IMR-90 (cell line): ENCODE measurements at regions not wholly inside any gene's neighbourhood (a gene's known extent, or its start where the extent isn't known, plus 50 kb on each side); places are given as distances from the start of the nearest gene placed in this dataset.

ENCODE experiments used
- ATAC-seq: fragments of 200-7000 bp; cut with Tn5 transposase; 2 replicates; pipeline ENCODE4 v1.9.1; 2020; ENCODE audit warnings: low read depth, mild to moderate bottlenecking, moderate library complexity
- BruUV-seq: library from RNA; stranded (reverse); fragments of 400-500 nt; replicated peaks from 2 replicates; lab custom pipeline; 2021; lab: Mats Ljungman, UMichigan
- CTCF ChIA-PET: fragments of 300-600 bp; formaldehyde crosslinking; extraction: SDS; loops from one replicate; lab custom pipeline; 2021; ENCODE audit warnings: antibody characterized with exemption; lab: Yijun Ruan, JAX
- POLR2A ChIA-PET: fragments of 300-600 bp; sonication (Branson Sonifier 250); formaldehyde crosslinking; loops from one replicate; lab custom pipeline; 2022; ENCODE audit warnings: antibody characterized with exemption; ENCODE audit not compliant: unreplicated experiment; lab: Charles Lee
- DNase-seq: peaks from one replicate; pipeline ENCODE4 v3.0.0; 2013
- H2AFZ ChIP-seq: replicated peaks from 2 replicates; pipeline ENCODE3; 2013; ENCODE audit warnings: low read length, mild to moderate bottlenecking; ENCODE audit not compliant: poor library complexity
- H2AK5ac ChIP-seq: 2 replicates; pipeline ENCODE4 v1.6.1; 2013; ENCODE audit warnings: low read depth, low read length, inconsistent platforms
- H2AK9ac ChIP-seq: replicated peaks from 2 replicates; pipeline ENCODE3; 2013; ENCODE audit warnings: mild to moderate bottlenecking, low read depth, low read length, moderate library complexity; ENCODE audit not compliant: poor library complexity
- H2BK120ac ChIP-seq: 2 replicates; pipeline ENCODE4 v1.6.1; 2013; ENCODE audit warnings: low read depth, low read length, inconsistent platforms
- H2BK15ac ChIP-seq: 3 replicates; pipeline ENCODE4 v1.6.1; 2013; ENCODE audit warnings: low read depth, low read length, inconsistent platforms
- H2BK20ac ChIP-seq: 2 replicates; pipeline ENCODE4 v1.6.1; 2013; ENCODE audit warnings: low read depth, mild to moderate bottlenecking, inconsistent platforms, low read length, moderate library complexity
- H2BK5ac ChIP-seq: 2 replicates; pipeline ENCODE4 v1.6.1; 2013; ENCODE audit warnings: mild to moderate bottlenecking, low read depth, low read length, inconsistent platforms; ENCODE audit not compliant: poor library complexity, severe bottlenecking
- H3K14ac ChIP-seq: replicated peaks from 2 replicates; pipeline ENCODE4 v1.6.1; 2013; ENCODE audit warnings: low read depth, low read length, inconsistent platforms
- H3K18ac ChIP-seq: 2 replicates; pipeline ENCODE4 v1.6.1; 2013; ENCODE audit warnings: low read depth, low read length, control low read depth
- H3K23ac ChIP-seq: 2 replicates; pipeline ENCODE4 v1.6.1; 2013; ENCODE audit warnings: low read depth, low read length, inconsistent platforms
- H3K27ac ChIP-seq: 2 replicates; pipeline ENCODE4 v1.5.1; 2013; ENCODE audit warnings: mild to moderate bottlenecking, control low read depth, low read length; ENCODE audit not compliant: insufficient read depth
- H3K27me3 ChIP-seq: 2 replicates; pipeline ENCODE4 v1.6.1; 2013; ENCODE audit warnings: low read length; ENCODE audit not compliant: control insufficient read depth, insufficient read depth
- H3K36me3 ChIP-seq: 2 replicates; pipeline ENCODE4 v1.6.1; 2013; ENCODE audit warnings: low read length, mixed read lengths; ENCODE audit not compliant: control insufficient read depth, insufficient read depth
- H3K4ac ChIP-seq: 2 replicates; pipeline ENCODE4 v1.6.1; 2013; ENCODE audit warnings: low read depth, low read length, inconsistent platforms
- H3K4me1 ChIP-seq: 2 replicates; pipeline ENCODE4 v1.6.1; 2013; ENCODE audit warnings: low read length, mixed read lengths; ENCODE audit not compliant: control insufficient read depth, insufficient read depth
- H3K4me2 ChIP-seq: 2 replicates; pipeline ENCODE4 v1.6.1; 2013; ENCODE audit warnings: low read depth, mild to moderate bottlenecking, control low read depth, low read length, moderate library complexity
- H3K4me3 ChIP-seq: 2 replicates; pipeline ENCODE4 v1.5.1; 2013; ENCODE audit warnings: low read depth, mild to moderate bottlenecking, control low read depth, low read length, moderate library complexity; ENCODE audit not compliant: insufficient read depth
- H3K56ac ChIP-seq: 2 replicates; pipeline ENCODE4 v1.6.1; 2013; ENCODE audit warnings: low read length, inconsistent platforms; ENCODE audit not compliant: insufficient read depth; ENCODE audit errors: extremely low read depth
- H3K79me1 ChIP-seq, 2 experiments: 2 replicates each; pipeline ENCODE4 v1.6.1; 2013; ENCODE audit warnings: low read length in 2 of 2, inconsistent platforms in 1 of 2, low read depth in 1 of 2
- H3K9ac ChIP-seq: 2 replicates; pipeline ENCODE4 v1.6.1; 2013; ENCODE audit warnings: low read depth, low read length, control low read depth
- H3K9me1 ChIP-seq: 2 replicates; pipeline ENCODE4 v1.6.1; 2013; ENCODE audit warnings: low read length, inconsistent platforms; ENCODE audit not compliant: insufficient read depth
- H3K9me3 ChIP-seq: 2 replicates; pipeline ENCODE4 v1.6.1; 2013; ENCODE audit warnings: low read length; ENCODE audit not compliant: control insufficient read depth, insufficient read depth
- H4K20me1 ChIP-seq: 2 replicates; pipeline ENCODE4 v1.6.1; 2013; ENCODE audit warnings: low read length, inconsistent platforms; ENCODE audit not compliant: insufficient read depth
- H4K5ac ChIP-seq: 2 replicates; pipeline ENCODE4 v1.6.1; 2013; ENCODE audit warnings: mild to moderate bottlenecking, low read depth, low read length, control low read depth
- H4K8ac ChIP-seq, 2 experiments: 2 replicates each; pipeline ENCODE4 v1.6.1; 2013; ENCODE audit warnings: low read depth in 2 of 2, low read length in 2 of 2, control low read depth in 1 of 2, inconsistent platforms in 1 of 2
- H4K91ac ChIP-seq: 2 replicates; pipeline ENCODE4 v1.6.1; 2013; ENCODE audit warnings: low read depth, low read length, inconsistent platforms; ENCODE audit not compliant: insufficient read depth
- FOS ChIP-seq: fragments of 150-350 bp; IDR thresholded peaks from 2 replicates; pipeline ENCODE4 v1.6.1; 2016; ENCODE audit warnings: low read depth, low read length
- MXI1 ChIP-seq: IDR thresholded peaks from 2 replicates; pipeline ENCODE4 v1.6.1; 2012; ENCODE audit warnings: low read depth, mild to moderate bottlenecking, low read length, moderate library complexity, borderline replicate concordance
- NFE2L2 ChIP-seq: fragments of 150-350 bp; IDR thresholded peaks from 2 replicates; pipeline ENCODE4 v1.6.1; 2016; ENCODE audit warnings: low read depth, mild to moderate bottlenecking, low read length
- POLR2A ChIP-seq: IDR thresholded peaks from 2 replicates; pipeline ENCODE4 v1.6.1; 2012; ENCODE audit warnings: mild to moderate bottlenecking, low read depth, low read length
- RAD21 ChIP-seq: IDR thresholded peaks from 2 replicates; pipeline ENCODE4 v1.6.1; 2012; ENCODE audit warnings: low read length, improper control_type of control experiment
- RCOR1 ChIP-seq: IDR thresholded peaks from 2 replicates; pipeline ENCODE4 v1.6.1; 2012; ENCODE audit warnings: mild to moderate bottlenecking, low read length, improper control_type of control experiment; ENCODE audit not compliant: insufficient replicate concordance
- USF2 ChIP-seq: fragments of 150-350 bp; IDR thresholded peaks from 2 replicates; pipeline ENCODE4 v1.6.1; 2017; ENCODE audit warnings: mild to moderate bottlenecking, antibody characterized with exemption, low read length, low read depth
- whole genome bisulfite sequencing, 2 experiments: methylation state at CpG; one replicate each; pipeline versions ENCODE4 v1.1.5 to v1.1.7; 2013; ENCODE audit warnings: missing lambda C conversion rate in 2 of 2; ENCODE audit not compliant: insufficient read length in 1 of 2; ENCODE audit errors: extremely low coverage in 2 of 2; 5-methylcytosine and 5-hydroxymethylcytosine counted together
- dilution Hi-C: fragments of 300-500 bp; cut with HindIII; formaldehyde crosslinking; loops from one replicate; pipeline ENCODE4 v1.14.3; 2018; ENCODE audit warnings: low sequenced_read_pairs; ENCODE audit not compliant: unreplicated experiment
- in situ Hi-C: fragments of 300-500 bp; cut with MboI; formaldehyde crosslinking; loops from 3 replicates; pipeline ENCODE4 v1.14.3; 2019; ENCODE audit warnings: low sequenced_read_pairs, inconsistent platforms, mixed read lengths
- intact Hi-C: fragments of 100-400 bp; cut with micrococcal nuclease; formaldehyde crosslinking; loops from 2 replicates; pipeline ENCODE4 v1.10.0; 2022

GRCh38 chrX:80550722-80551121 lies 130.5 kb downstream of the TENT5D start:
- Histone ChIP-seq H3K4ac (no peak overlapping the region), H3K79me1 (no peaks in the 10 kb centered on the region), H3K36me3 (no peaks in the 10 kb centered on the region), H3K4me1 (no peaks in the 10 kb centered on the region), H2BK120ac (no peak overlapping the region), H3K4me3 (no peak overlapping the region), H3K9ac (no peak overlapping the region), H3K56ac (no peak overlapping the region), H2AK9ac (no peak overlapping the region), H3K9me1 (no peaks in the 10 kb centered on the region), H3K18ac (no peak overlapping the region), H2BK20ac (no peak overlapping the region), H2BK15ac (no peak overlapping the region), H3K23ac (no peak overlapping the region), H4K8ac (no peak overlapping the region), H2BK5ac (no peak overlapping the region), H2AK5ac (no peak overlapping the region), H3K4me2 (no peak overlapping the region), H3K9me3 (no peaks in the 10 kb centered on the region), H3K27ac (no peak overlapping the region), H3K27me3 (no peaks in the 10 kb centered on the region), H4K91ac (no peak overlapping the region), H3K14ac (no peak overlapping the region), H4K5ac (no peak overlapping the region), H2AFZ (no peak overlapping the region), H4K20me1 (no peaks in the 10 kb centered on the region)
- dilution Hi-C loops (no loop called here), in situ Hi-C loops (no loop called here), intact Hi-C loops (no loop called here)
- TF ChIP-seq RCOR1 = no peak
- TF ChIP-seq MXI1 = no peak
- TF ChIP-seq RAD21 = no peak
- no peak for TF ChIP-seq NFE2L2
- no peak for TF ChIP-seq POLR2A
- TF ChIP-seq FOS = no peak
- no peak for TF ChIP-seq USF2
- no CpG with 5 or more reads among the region's 6 CpGs for WGBS, 2 experiments
- ChIA-PET CTCF (no interaction called here), POLR2A (no interaction called here)
- ATAC-seq (no peak), DNase-seq (no peak)
- BruUV-seq = no TSS peak
